ENCODE measurements at regions not wholly inside any gene's neighbourhood (a gene's known extent, or its start where the extent isn't known, plus 50 kb on each side); places are given as distances from the start of the nearest gene placed in this dataset.

GRCh38 chr21:14673649-14674048 is 127.5 kb upstream of the SAMSN1 start (continued):
- TF ChIP-seq ZNF79 (CRISPR knock-in tag; IDR thresholded peaks at IDR 0.05; ENCODE audit: low read depth) (no peak), SREBF2 (CRISPR knock-in tag; IDR thresholded peaks at IDR 0.05) (no peak), ZFX (CRISPR knock-in tag; IDR thresholded peaks at IDR 0.05) (no peak), HDAC2 (IDR thresholded peaks at IDR 0.05) (peak; percentile 86), RFX7 (CRISPR knock-in tag; IDR thresholded peaks at IDR 0.05) (no peak), ELK1 (CRISPR knock-in tag; IDR thresholded peaks at IDR 0.05) (no peak), ZC3H4 (CRISPR knock-in tag; IDR thresholded peaks at IDR 0.05; ENCODE audit: borderline replicate concordance) (no peak), ZNF449 (CRISPR knock-in tag; IDR thresholded peaks at IDR 0.05) (peak; percentile 56; the same call in 1 of the 2 replicates), MCM3 (IDR thresholded peaks at IDR 0.05) (no peak), NFXL1 (CRISPR knock-in tag; IDR thresholded peaks at IDR 0.05) (no peak), ATF1 (CRISPR knock-in tag; IDR thresholded peaks at IDR 0.05) (no peak), ATF1 (tag; IDR thresholded peaks at IDR 0.05) (no peak)

Measured in K562 (cell line).